ENCODE measurements at regions not wholly inside any gene's neighbourhood (a gene's known extent, or its start where the extent isn't known, plus 50 kb on each side); places are given as distances from the start of the nearest gene placed in this dataset.

DNA sequence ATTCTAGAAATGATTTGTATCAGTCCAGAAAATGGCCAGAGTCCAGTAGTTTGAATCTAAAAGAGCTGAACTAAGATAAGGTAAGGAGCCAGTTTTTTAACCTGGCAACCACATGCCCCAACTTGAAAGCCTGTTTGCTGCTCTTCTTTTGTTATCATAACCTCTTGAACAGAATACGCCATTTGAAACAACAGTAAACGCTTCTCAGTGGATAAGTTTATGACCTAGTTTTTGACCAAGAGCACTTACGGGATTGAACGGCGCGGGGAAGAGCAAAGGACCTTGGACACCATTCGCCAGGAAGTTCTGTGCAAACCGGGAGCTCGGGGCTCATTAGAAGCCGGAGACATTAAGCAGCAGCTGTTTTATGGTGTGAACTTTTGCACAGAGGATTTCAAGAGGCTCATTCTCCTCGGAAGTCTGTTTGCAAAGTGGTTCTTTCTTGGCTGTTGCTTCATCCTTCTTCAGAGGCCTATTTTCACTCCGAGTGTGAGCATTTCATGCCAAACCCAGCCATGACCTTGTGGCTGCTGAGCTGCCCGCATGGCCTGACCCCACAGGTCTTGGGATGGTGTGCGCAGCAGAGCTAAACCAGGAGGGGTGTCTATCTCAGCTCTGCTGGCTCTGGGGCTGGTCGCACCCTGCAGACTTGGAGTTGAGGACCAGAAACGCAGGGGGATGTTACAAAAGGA is 215.1 kb downstream of the SOX4 start:
- TF ChIP-seq POLR2AphosphoS5 (IDR thresholded peaks at IDR 0.05; ENCODE audit: low read depth, low read length) (no peak), REST (IDR thresholded peaks at IDR 0.05; ENCODE audit: insufficient read depth in 1 of 2, low read depth in 2 of 2, low read length in 1 of 2) (no peak), TCF7L2 (IDR thresholded peaks at IDR 0.05; ENCODE audit: low read depth, low read length) (peak; percentile 98)
- TF ChIP-seq, protein P1, sequence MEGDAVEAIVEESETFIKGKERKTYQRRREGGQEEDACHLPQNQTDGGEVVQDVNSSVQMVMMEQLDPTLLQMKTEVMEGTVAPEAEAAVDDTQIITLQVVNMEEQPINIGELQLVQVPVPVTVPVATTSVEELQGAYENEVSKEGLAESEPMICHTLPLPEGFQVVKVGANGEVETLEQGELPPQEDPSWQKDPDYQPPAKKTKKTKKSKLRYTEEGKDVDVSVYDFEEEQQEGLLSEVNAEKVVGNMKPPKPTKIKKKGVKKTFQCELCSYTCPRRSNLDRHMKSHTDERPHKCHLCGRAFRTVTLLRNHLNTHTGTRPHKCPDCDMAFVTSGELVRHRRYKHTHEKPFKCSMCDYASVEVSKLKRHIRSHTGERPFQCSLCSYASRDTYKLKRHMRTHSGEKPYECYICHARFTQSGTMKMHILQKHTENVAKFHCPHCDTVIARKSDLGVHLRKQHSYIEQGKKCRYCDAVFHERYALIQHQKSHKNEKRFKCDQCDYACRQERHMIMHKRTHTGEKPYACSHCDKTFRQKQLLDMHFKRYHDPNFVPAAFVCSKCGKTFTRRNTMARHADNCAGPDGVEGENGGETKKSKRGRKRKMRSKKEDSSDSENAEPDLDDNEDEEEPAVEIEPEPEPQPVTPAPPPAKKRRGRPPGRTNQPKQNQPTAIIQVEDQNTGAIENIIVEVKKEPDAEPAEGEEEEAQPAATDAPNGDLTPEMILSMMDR (IDR thresholded peaks at IDR 0.05): no peak
